ENCODE measurements at regions not wholly inside any gene's neighbourhood (a gene's known extent, or its start where the extent isn't known, plus 50 kb on each side); places are given as distances from the start of the nearest gene placed in this dataset.

GRCh38 chr14:104307627-104308401 lies 169.4 kb downstream of the KIF26A start:
- no peak for TF ChIP-seq CTCF (IDR thresholded peaks at IDR 0.05)
- TF ChIP-seq GABPA (IDR thresholded peaks at IDR 0.05; ENCODE audit: low read depth), result no peak
- no peak for TF ChIP-seq POLR2AphosphoS5 (IDR thresholded peaks at IDR 0.05; ENCODE audit: low read depth, low read length)
- no peak for TF ChIP-seq SIN3A (IDR thresholded peaks at IDR 0.05; ENCODE audit: borderline replicate concordance, low read depth, low read length)
- no peak for TF ChIP-seq YY1 (IDR thresholded peaks at IDR 0.05; ENCODE audit: low read depth)
- no peak for TF ChIP-seq EZH2phosphoT487 (IDR thresholded peaks at IDR 0.05; ENCODE audit: borderline replicate concordance, low read depth)
- TF ChIP-seq EP300 (IDR thresholded peaks at IDR 0.05; ENCODE audit: borderline replicate concordance in 1 of 2, low read depth in 1 of 2, low read length in 1 of 2), result no peak
- TF ChIP-seq ZBTB33 (IDR thresholded peaks at IDR 0.05; ENCODE audit: borderline replicate concordance, low read depth), result no peak

Measured in SK-N-SH (cell line).